NCI-H82 treated with DMSO at 0.1 percent for 48 hours (cell line): ENCODE measurements at regions not wholly inside any gene's neighbourhood (a gene's known extent, or its start where the extent isn't known, plus 50 kb on each side); places are given as distances from the start of the nearest gene placed in this dataset.
"Not testable (repeated sequence)": the region's sequence is repeated elsewhere in the genome, so short reads cannot be mapped to it uniquely, and the experiment has no call there.

Experiments used
- DNase-seq: peaks from one replicate; lab custom pipeline; 2025; ENCODE audit not compliant: unreplicated experiment; lab: John Stamatoyannopoulos, UW

GRCh38 chr12:14032191-14032590 lies 50.8 kb upstream of the GRIN2B start:
- DNase-seq, result not testable (repeated sequence)

DNA sequence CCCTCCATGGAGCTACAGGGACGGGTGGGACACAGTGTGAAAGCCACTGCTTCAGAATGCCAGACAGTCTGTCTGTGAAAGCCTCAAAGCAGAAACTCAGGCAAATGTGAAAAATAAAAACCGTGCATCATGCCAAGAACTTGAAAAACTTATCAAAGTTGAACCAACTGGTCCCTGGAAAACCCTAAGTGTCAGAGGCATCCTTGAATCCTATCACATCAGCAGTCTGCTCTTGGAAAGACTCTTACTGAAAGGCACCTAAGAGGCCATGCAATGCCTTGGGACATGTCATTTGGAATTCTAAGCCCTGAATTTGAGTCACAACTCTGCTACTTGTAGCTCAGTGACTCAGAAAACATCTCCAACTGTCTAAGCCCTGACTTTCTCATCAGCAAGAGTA lies 62.4 kb upstream of the GRIN2B start:
- no peak for DNase-seq

- DNase-seq, result no peak
These were observed 67.6 kb upstream of the GRIN2B start for GRCh38 chr12:14048941-14049545.

DNA sequence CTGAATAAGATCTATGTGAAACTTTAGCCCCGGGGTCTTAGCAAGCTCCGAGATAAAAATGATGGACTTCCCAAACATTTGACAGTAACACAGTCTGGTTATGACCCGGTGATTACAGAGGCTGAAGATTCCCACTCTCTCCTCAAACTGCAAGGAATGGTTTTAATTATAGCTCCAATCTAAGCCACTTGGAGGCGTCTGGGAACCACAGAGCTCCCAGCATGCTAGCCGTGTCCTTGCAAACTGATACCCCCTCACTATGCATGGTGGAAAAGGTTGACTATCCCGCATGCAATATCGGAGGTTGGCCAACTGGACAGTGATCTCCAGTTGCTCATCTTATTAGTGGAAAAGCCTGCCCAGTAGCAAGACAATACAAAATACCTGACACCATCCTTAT lies 76.5 kb upstream of the GRIN2B start:
- no peak for DNase-seq

- no peak for DNase-seq
These were observed 77.3 kb upstream of the GRIN2B start for GRCh38 chr12:14058717-14059116.

GRCh38 chr12:14059548-14059947 lies 78.1 kb upstream of the GRIN2B start:
- peak; percentile 13 for DNase-seq

- DNase-seq, result no peak
These were observed 84.2 kb upstream of the GRIN2B start for GRCh38 chr12:14065616-14066015.

- no peak for DNase-seq
These were observed 84.6 kb upstream of the GRIN2B start for GRCh38 chr12:14066021-14066420.

DNA sequence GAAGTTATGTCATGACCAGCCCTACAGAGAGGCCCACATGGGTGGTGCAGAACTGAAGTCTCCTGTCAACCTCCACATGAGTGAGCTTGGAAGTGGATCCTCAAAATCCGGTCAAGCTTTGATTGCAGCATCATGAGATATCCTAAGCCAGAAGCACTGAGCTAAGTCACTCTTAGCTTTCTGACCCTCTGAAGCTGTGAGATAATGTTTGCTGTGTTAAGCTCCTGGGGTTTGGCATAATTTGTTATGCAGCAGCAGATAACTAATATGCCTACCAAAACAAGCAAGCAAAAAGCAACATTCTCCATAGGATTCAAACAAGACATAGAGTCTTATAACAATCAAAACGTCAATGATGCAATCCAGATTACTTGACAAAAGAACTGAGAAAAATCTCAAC lies 87.6 kb upstream of the GRIN2B start:
- DNase-seq, result no peak

- DNase-seq, result no peak
These were observed 90.4 kb upstream of the GRIN2B start for GRCh38 chr12:14071833-14072232.

DNA sequence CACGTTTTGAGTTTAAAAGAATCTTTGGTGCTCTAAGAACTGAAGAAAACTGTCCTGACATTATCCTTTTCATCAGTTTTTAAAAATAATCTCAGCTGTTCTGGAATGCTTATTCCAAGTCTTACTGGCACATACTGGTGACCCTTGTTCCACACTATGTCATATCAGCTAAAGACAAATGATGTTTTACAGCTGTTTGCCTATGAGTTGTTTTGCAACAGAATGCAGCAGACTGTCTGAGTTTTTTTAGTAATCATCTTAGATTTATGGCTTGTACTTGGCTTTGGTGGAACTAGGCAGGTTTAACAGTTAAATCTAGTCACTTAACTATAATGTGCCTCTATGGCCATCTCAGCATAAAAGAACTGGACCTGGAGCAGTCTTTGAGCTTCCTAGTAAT lies 91.6 kb upstream of the GRIN2B start:
- no peak for DNase-seq

- DNase-seq, result no peak
These were observed 94.5 kb upstream of the GRIN2B start for GRCh38 chr12:14075797-14076393.

- no peak for DNase-seq
These were observed 95.1 kb upstream of the GRIN2B start for GRCh38 chr12:14076538-14076937.

DNA sequence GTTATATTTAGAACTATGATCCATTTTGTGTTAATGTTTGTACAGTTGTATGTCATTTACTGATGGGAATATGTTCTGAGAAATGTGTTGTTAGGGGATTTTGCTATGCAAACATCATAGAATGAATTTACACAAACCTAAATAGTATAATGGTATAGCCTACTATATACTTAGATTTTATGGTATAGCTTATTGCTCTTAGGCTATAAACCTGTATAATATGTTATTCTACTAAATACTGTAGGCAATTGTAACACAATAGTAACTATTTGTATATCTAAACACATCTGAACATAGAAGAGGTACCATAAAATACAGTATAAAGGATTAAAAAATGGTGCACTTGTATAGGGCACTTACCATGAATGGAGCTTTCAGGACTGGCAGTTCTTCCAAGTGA lies 105.4 kb upstream of the GRIN2B start:
- no peak for DNase-seq

DNA sequence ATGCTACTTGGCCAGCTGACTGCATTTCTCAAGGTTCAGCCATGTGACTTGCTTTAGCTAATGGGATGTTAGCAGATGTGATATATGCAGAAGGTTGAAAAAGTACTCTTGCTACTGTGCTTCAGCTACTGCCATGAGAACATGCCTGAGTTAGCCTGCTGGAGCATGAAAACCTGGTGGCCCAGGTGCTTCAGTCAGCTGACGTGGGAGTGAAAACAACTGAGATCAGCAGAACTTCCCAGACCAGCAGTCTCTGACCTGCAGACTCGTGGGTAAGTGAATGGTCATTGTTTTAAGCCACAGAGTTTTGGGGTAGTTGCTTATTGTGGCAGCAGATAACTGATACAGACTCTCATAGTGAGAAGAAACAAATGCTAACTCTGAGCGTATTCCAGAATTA lies 118.6 kb upstream of the GRIN2B start:
- no peak for DNase-seq

- not testable (repeated sequence) for DNase-seq
These were observed 120.2 kb upstream of the GRIN2B start for GRCh38 chr12:14101556-14101955.

DNA sequence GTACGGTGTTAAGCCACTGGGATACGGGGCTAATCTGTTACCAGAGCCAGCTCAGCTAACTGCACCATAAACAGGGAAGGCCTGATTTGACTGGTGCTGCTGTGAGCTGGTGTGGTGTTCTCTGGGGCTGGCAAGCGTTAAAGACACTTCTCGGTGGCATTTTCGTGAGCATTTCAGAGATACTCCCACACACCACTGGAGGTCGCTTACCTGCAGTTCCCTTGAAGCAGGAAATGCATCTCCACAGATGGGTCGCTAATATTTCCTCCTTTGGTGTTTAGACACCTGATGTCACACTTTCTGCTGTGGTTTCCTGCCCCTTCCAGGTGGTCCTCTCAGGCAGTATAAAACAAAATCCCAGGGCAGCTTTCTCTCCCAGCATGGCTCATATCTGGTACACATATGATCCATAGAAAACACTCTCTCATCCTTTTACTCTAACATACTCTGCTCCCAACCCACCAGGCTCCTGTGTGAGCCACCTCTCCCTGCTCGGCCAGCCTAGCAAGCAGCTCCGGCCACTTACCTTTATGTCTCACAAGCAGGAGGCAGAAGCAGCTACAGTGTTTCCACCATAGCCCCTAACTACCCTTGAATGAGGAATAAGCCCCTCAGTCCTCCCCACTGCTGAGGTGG lies 129.9 kb upstream of the GRIN2B start:
- DNase-seq, result no peak

- no peak for DNase-seq
These were observed 131.6 kb upstream of the GRIN2B start for GRCh38 chr12:14113031-14113430.

DNA sequence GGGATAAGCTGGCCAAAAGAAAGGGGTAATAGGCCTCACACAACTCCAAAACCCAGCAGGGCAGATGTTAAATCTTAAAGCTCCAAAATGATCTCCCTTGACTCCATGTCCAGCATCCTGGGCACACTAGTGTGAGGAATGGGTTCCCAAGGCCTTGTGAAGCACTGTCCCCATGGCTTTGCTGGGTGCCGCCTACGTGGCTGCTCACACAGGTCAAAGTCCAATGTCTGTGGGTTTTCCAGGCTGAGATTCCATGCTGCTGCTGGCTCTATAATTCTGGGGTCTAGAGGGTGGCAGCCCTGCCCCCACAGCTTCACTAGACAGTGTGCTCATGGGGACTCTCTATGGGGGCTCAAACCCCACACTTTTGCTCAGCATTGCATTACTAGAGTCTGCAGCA lies 145.3 kb upstream of the GRIN2B start:
- no peak for DNase-seq

DNA sequence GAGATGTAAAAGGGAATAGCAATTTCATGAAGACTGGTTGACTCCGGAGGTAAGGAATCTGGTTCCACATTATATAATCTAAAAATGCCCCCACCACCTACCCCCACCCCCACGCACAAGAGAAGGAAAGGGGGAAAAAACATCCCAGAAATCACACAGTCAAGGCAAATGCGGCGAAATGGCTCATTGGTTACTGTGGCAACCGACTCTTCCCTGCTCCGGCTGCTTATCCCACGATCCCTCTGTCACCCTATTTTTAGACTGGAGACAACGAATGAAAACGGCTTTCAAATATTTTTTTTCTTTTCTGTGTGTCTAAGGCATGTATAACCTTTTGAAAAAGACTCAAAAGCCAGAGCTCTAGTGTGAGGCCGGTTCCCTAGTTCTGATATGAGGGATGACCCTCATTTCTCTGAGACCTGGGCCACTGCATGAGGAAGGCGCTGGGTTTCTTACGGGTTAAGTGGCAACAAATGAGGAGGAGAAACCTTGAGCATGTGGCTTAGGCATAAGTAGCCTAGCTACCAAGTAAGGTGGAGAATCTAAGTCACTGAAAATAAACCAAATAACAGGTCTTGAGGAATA lies 148.3 kb upstream of the GRIN2B start:
- no peak for DNase-seq

- DNase-seq, result no peak
These were observed 154.6 kb upstream of the GRIN2B start for GRCh38 chr12:14135996-14136395.

DNA sequence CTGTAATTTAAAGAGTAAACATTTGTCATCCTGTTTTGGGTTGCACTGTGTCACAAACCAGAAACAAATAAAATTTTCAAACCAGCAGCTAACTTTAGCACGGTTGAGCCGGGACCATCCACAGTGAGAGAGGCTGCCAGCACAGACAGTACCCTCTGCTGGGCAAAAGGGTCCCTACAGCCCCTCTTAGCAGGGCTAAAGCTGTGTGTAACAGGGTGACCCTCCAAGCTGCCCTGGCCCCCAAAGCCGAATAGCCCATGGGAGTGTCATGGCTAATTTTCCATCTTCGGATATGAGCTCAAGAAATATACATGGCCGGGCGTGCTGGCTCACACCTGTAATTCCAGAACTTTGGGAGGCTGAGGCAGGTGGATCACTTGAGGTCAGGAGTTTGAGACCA lies 157.1 kb upstream of the GRIN2B start:
- DNase-seq, result no peak
